Thymus (tissue), 11 donors: ENCODE measurements at regions not wholly inside any gene's neighbourhood (a gene's known extent, or its start where the extent isn't known, plus 50 kb on each side); places are given as distances from the start of the nearest gene placed in this dataset.
"Not testable (repeated sequence)": the region's sequence is repeated elsewhere in the genome, so short reads cannot be mapped to it uniquely, and the experiment has no call there.

Experiments used
- DNase-seq, 9 donors: peaks; one replicate each; pipeline ENCODE4 v3.0.0-alpha.2; 2013; ENCODE audit warnings: low spot score in 9 of 9, low read depth in 6 of 9, missing footprints in 1 of 9
- H3K27ac ChIP-seq, 2 donors: one replicate each; pipeline ENCODE4 v1.5.1; 2013; ENCODE audit warnings: control low read depth in 1 of 2, low read depth in 1 of 2, low read length in 1 of 2, mild to moderate bottlenecking in 1 of 2, moderate library complexity in 1 of 2
- H3K27me3 ChIP-seq, 2 donors: one replicate each; pipeline ENCODE4 v1.5.1; 2013; ENCODE audit warnings: low read length in 1 of 2; ENCODE audit not compliant: control insufficient read depth in 2 of 2, insufficient read depth in 1 of 2
- H3K36me3 ChIP-seq, 2 donors: one replicate each; pipeline ENCODE4 v1.5.1; 2013; ENCODE audit warnings: low read length in 1 of 2, mild to moderate bottlenecking in 1 of 2, moderate library complexity in 1 of 2; ENCODE audit not compliant: control insufficient read depth in 2 of 2, insufficient read depth in 2 of 2
- H3K4me1 ChIP-seq, 2 donors: one replicate each; pipeline ENCODE4 v1.5.1; 2013; ENCODE audit warnings: low read length in 2 of 2; ENCODE audit not compliant: control insufficient read depth in 2 of 2, insufficient read depth in 2 of 2
- H3K4me3 ChIP-seq, 2 donors: one replicate each; pipeline ENCODE4 v1.5.1; 2013; ENCODE audit warnings: low read length in 2 of 2, control low read depth in 1 of 2, mild to moderate bottlenecking in 1 of 2
- H3K9me3 ChIP-seq, 2 donors: one replicate each; pipeline ENCODE4 v1.5.1; 2013; ENCODE audit warnings: low read length in 1 of 2, mild to moderate bottlenecking in 1 of 2; ENCODE audit not compliant: control insufficient read depth in 2 of 2, insufficient read depth in 1 of 2
- WGBS: extraction: QIAGEN DNeasy Blood & Tissue Kit; methylation state at CpG from one replicate; pipeline ENCODE4 v1.1.7; 2013; 5-methylcytosine and 5-hydroxymethylcytosine counted together
- donor health status: healthy.

GRCh38 chr5:145667742-145668141 lies 167.4 kb downstream of the PRELID2 start:
- DNase-seq: no peak
- Histone ChIP-seq H3K27ac (no peak overlapping the region), H3K9me3 (no peaks in the 10 kb centered on the region), H3K36me3 (no peaks in the 10 kb centered on the region), H3K4me3 (no peak overlapping the region), H3K27me3 (no peaks in the 10 kb centered on the region), H3K4me1 (no peaks in the 10 kb centered on the region)
- WGBS: 94% methylated on average over 3 of the region's 3 CpGs

- H3K4me3 ChIP-seq: no peak overlapping the region
- no peaks in the 10 kb centered on the region for H3K36me3 ChIP-seq
- no peaks in the 10 kb centered on the region for H3K27me3 ChIP-seq
- no peaks in the 10 kb centered on the region for H3K4me1 ChIP-seq
- WGBS: 93% methylated on average over 3 of the region's 3 CpGs
- DNase-seq: no peak
- H3K9me3 ChIP-seq: no peaks in the 10 kb centered on the region
- H3K27ac ChIP-seq: no peak overlapping the region
Observed at GRCh38 chr5:145666591-145666990, 168.6 kb downstream of the PRELID2 start.

GRCh38 chr5:145661737-145662485 lies 173.2 kb downstream of the PRELID2 start:
- no peaks in the 10 kb centered on the region for H3K36me3 ChIP-seq
- WGBS: 92% methylated on average over 3 of the region's 3 CpGs
- no peaks in the 10 kb centered on the region for H3K4me1 ChIP-seq
- no peak for DNase-seq
- no peaks in the 10 kb centered on the region for H3K9me3 ChIP-seq
- H3K27me3 ChIP-seq: no peaks in the 10 kb centered on the region
- H3K27ac ChIP-seq: no peak overlapping the region
- no peak overlapping the region for H3K4me3 ChIP-seq

DNA sequence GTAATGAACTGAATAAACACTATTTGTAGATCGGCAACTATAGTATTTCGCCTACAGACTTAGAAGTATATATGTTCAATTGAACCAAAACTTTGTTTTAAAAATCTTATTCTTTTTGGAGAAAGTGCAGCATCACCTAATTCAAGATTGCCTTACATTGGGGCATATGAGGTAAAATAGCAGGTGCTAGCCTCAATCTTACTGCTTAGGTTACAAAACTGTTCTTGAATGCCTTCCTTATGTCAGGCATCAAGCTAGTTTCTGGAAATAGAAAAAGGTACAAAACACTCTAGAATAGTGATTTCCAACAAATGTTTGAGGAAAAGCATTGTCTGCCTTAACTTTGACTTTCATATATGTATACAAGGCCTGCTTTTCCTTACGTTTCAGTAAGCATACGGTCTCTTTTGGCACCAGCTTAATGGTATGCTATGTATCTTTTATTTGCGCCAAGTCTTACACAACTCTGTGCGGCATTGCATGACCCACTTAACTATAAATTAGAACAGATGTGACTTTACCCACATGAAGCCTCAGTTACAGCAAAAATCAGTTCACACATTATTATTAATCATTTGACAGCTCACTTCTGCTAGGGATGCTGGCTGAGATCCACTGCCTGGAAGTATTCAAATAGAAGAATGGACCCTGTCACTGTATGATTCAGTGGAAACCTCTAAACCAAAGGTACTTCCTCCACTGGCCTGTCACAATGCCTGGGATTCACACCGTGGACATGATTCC lies 174.1 kb downstream of the PRELID2 start:
- no peaks in the 10 kb centered on the region for H3K27me3 ChIP-seq
- H3K9me3 ChIP-seq: no peaks in the 10 kb centered on the region
- WGBS: 86% methylated on average over 7 of the region's 7 CpGs
- H3K36me3 ChIP-seq: no peaks in the 10 kb centered on the region
- no peak overlapping the region for H3K27ac ChIP-seq
- DNase-seq: no peak
- no peaks in the 10 kb centered on the region for H3K4me1 ChIP-seq
- H3K4me3 ChIP-seq: no peak overlapping the region

DNA sequence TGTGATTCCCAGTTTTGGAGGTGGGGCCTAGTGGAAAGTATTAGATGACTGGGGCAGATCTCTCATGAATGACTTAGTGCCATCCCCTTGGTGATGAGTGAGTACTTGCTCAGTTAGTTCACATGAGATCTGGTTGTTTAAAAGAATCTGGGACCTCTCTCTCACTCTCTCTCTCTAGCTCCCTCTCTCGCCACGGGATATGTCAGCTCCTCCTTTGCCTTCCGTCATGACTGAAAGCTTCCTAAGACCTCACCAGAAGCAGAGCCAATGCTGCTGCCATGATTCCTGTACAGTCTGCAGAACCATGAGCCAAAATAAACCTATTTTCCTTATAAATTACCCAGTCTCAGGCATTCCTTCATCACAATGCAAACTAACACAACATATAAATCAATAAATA lies 176.7 kb downstream of the PRELID2 start:
- no peak for DNase-seq
- no peak overlapping the region for H3K4me3 ChIP-seq
- no peaks in the 10 kb centered on the region for H3K36me3 ChIP-seq
- 98% methylated on average over 3 of the region's 3 CpGs for WGBS
- no peaks in the 10 kb centered on the region for H3K27me3 ChIP-seq
- H3K9me3 ChIP-seq: no peaks in the 10 kb centered on the region
- H3K27ac ChIP-seq: no peak overlapping the region
- no peaks in the 10 kb centered on the region for H3K4me1 ChIP-seq

- H3K9me3 ChIP-seq, H3K27me3 ChIP-seq, H3K27ac ChIP-seq, DNase-seq, H3K4me3 ChIP-seq, H3K36me3 ChIP-seq, H3K4me1 ChIP-seq: not testable (repeated sequence)
- WGBS: 93% methylated on average over 3 of the region's 3 CpGs
Observed at GRCh38 chr5:145652700-145653099, 182.4 kb downstream of the PRELID2 start.

- not testable (repeated sequence) for H3K27me3 ChIP-seq, H3K9me3 ChIP-seq, H3K4me3 ChIP-seq, DNase-seq, H3K27ac ChIP-seq, H3K36me3 ChIP-seq, H3K4me1 ChIP-seq
- WGBS: 93% methylated on average over 7 of the region's 7 CpGs
Observed at GRCh38 chr5:145647137-145647536, 188.0 kb downstream of the PRELID2 start.

- not testable (repeated sequence) for H3K4me1 ChIP-seq
Observed at GRCh38 chr5:145643214-145643613, 191.9 kb downstream of the PRELID2 start.

GRCh38 chr5:145637396-145637795 lies 197.7 kb downstream of the PRELID2 start:
- no peaks in the 10 kb centered on the region for H3K27me3 ChIP-seq
- H3K4me3 ChIP-seq: no peak overlapping the region
- DNase-seq: no peak
- H3K9me3 ChIP-seq: no peaks in the 10 kb centered on the region
- H3K27ac ChIP-seq: no peak overlapping the region
- no peaks in the 10 kb centered on the region for H3K4me1 ChIP-seq
- H3K36me3 ChIP-seq: no peaks in the 10 kb centered on the region

More at GRCh38 chr5:145643214-145643613, 191.9 kb downstream of the PRELID2 start:
- H3K27ac ChIP-seq, H3K9me3 ChIP-seq, DNase-seq, H3K36me3 ChIP-seq, H3K4me3 ChIP-seq, H3K27me3 ChIP-seq: not testable (repeated sequence)
- WGBS: 30% methylated on average over 1 of the region's 1 CpG
